ENCODE measurements at regions not wholly inside any gene's neighbourhood (a gene's known extent, or its start where the extent isn't known, plus 50 kb on each side); places are given as distances from the start of the nearest gene placed in this dataset.

DNA sequence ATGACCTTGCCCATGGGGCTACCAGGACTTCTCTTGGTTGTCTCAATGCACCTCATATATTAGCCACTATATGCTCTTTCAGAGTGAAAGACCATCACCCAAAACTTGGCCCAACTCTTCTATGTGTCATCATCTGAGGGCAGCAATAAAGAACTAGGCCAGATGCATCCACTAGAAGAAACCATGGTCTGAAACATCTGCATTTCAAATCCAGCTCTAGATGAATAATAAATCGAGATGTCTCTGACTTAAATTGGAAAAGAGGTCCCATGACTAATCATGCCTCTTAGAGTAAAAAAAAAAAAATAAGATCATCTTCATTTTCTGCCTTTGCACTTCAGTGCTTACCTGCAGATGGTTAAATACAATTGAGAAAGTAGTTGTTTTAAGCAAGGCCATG, 397.6 kb upstream of the PITX2 start:
- Histone ChIP-seq H3K14ac (ENCODE audit: insufficient read length) (no peak overlapping the region), H2BK15ac (ENCODE audit: low read length) (no peak overlapping the region), H3K36me3 (ENCODE audit: control insufficient read depth in 2 of 4, insufficient read depth in 4 of 4, low read length in 3 of 4) (no peaks in the 10 kb centered on the region), H2BK120ac (replicated peaks; ENCODE audit: low read depth, low read length) (no peak overlapping the region), H4K91ac (replicated peaks; ENCODE audit: insufficient read length, low read length) (no peak overlapping the region), H2BK12ac (ENCODE audit: low read depth, low read length) (no peak overlapping the region), H3K27ac (ENCODE audit: low read depth, low read length) (no peak overlapping the region), H3K4me1 (replicated peaks in 1 of 4; ENCODE audit: control insufficient read depth in 3 of 4, insufficient read depth in 4 of 4, low read length in 3 of 4) (no peaks in the 10 kb centered on the region), H3K23ac (ENCODE audit: insufficient read length) (no peak overlapping the region), H3K9me3 (ENCODE audit: insufficient read depth in 2 of 2, low read depth in 1 of 2, low read length in 1 of 2) (no peaks in the 10 kb centered on the region), H3K4me2 (ENCODE audit: insufficient read depth in 1 of 2, low read depth in 2 of 2, low read length in 2 of 2) (no peak overlapping the region), H2BK20ac (ENCODE audit: low read length) (no peak overlapping the region), H3K27me3 (replicated peaks in 1 of 4; ENCODE audit: control insufficient read depth in 3 of 4, extremely low read depth in 1 of 4, insufficient read depth in 3 of 4, low read length in 3 of 4) (no peaks in the 10 kb centered on the region), H4K8ac (ENCODE audit: extremely low read depth, insufficient read depth, low read length) (no peak overlapping the region), H3K4me3 (ENCODE audit: extremely low read depth in 1 of 4, insufficient read depth in 2 of 4, low read depth in 3 of 4, low read length in 4 of 4) (no peak overlapping the region), H3K4ac (replicated peaks; ENCODE audit: insufficient read length, low read depth, low read length) (no peak overlapping the region), H3K56ac (replicated peaks; ENCODE audit: insufficient read length, low read depth, low read length) (no peak overlapping the region), H3K9ac (replicated peaks in 1 of 4; ENCODE audit: extremely low read depth in 1 of 4, low read depth in 3 of 4, low read length in 3 of 4) (no peak overlapping the region), H2BK5ac (ENCODE audit: low read depth, low read length) (no peak overlapping the region), H4K5ac (ENCODE audit: insufficient read length, low read depth, low read length) (no peak overlapping the region), H4K20me1 (replicated peaks in 1 of 2; ENCODE audit: control insufficient read depth in 1 of 2, insufficient read depth in 2 of 2, low read length in 2 of 2) (no peaks in the 10 kb centered on the region), H3K79me1 (ENCODE audit: low read depth, low read length) (no peaks in the 10 kb centered on the region), H3K79me2 (ENCODE audit: control insufficient read depth in 1 of 2, insufficient read depth in 2 of 2, low read length in 2 of 2) (no peaks in the 10 kb centered on the region), H2AK5ac (ENCODE audit: low read depth, low read length) (no peak overlapping the region), H3K23me2 (ENCODE audit: low read depth, low read length) (no peaks in the 10 kb centered on the region), H2AFZ (ENCODE audit: low read length) (no peak overlapping the region), H3K18ac (ENCODE audit: extremely low read depth, low read length) (no peak overlapping the region)
- CTCF ChIA-PET (ENCODE audit: partially characterized antibody) = interaction anchor here (0.6 to 0.7 kb wide), 2 partner anchors 16 to 1012 kb away, joined by 3 to 5 read pairs; no protein-coding TSS in a partner anchor
- POLR2A ChIA-PET (ENCODE audit: partially characterized antibody) = no interaction called here
- FAIRE-seq (no peak), DNase-seq (ENCODE audit: low read depth in 1 of 2, low spot score in 2 of 2) (no peak)
- WGBS, 2 experiments (ENCODE audit: extremely low coverage in 1 of 2, insufficient coverage in 1 of 2, insufficient read length in 1 of 2, insufficient replicate concordance in 2 of 2, low coverage in 1 of 2, low lambda C conversion rate in 2 of 2, missing lambda C conversion rate in 1 of 2) = 93% methylated on average over 1 of the region's 1 CpG; no CpG with 5 or more reads in 1 of the 2 experiments
- TF ChIP-seq SP1 (IDR thresholded peaks at IDR 0.05; ENCODE audit: low read depth, low read length) = no peak
- no peak for TF ChIP-seq RBBP5 (IDR thresholded peaks at IDR 0.05; ENCODE audit: borderline replicate concordance, low read depth, low read length)
- no peak for TF ChIP-seq RAD21 (IDR thresholded peaks at IDR 0.05 in 1 of 2, conservative IDR thresholded peaks at IDR 0.05 in 1 of 2; ENCODE audit: low read depth in 2 of 2, low read length in 2 of 2)
- no peak for TF ChIP-seq POLR2A (IDR thresholded peaks at IDR 0.05; ENCODE audit: control extremely low read depth in 1 of 2, low read depth in 2 of 2, low read length in 2 of 2)
- no peak for TF ChIP-seq TCF12 (IDR thresholded peaks at IDR 0.05; ENCODE audit: low read depth, low read length)
- TF ChIP-seq, protein P1, sequence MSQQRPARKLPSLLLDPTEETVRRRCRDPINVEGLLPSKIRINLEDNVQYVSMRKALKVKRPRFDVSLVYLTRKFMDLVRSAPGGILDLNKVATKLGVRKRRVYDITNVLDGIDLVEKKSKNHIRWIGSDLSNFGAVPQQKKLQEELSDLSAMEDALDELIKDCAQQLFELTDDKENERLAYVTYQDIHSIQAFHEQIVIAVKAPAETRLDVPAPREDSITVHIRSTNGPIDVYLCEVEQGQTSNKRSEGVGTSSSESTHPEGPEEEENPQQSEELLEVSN (IDR thresholded peaks at IDR 0.05) = no peak
- TF ChIP-seq FOSL1 (IDR thresholded peaks at IDR 0.05; ENCODE audit: insufficient read depth, low read depth, low read length) = no peak
- TF ChIP-seq JUN (IDR thresholded peaks at IDR 0.05; ENCODE audit: low read depth, low read length) = no peak
- TF ChIP-seq TAF1 (IDR thresholded peaks at IDR 0.05; ENCODE audit: low read depth, low read length) = no peak
- TF ChIP-seq RFX5 (IDR thresholded peaks at IDR 0.05; ENCODE audit: borderline replicate concordance, low read depth, low read length) = no peak
